Thyroid gland (tissue), 4 donors: ENCODE measurements at regions not wholly inside any gene's neighbourhood (a gene's known extent, or its start where the extent isn't known, plus 50 kb on each side); places are given as distances from the start of the nearest gene placed in this dataset.

Source experiments
- DNase-seq, 2 donors: peaks; one replicate each; pipeline ENCODE4 v3.0.0-alpha.2; 2019
- H3K27ac ChIP-seq, 3 donors: fragments of 200-600 bp; sonication (generic); 1 replicate in 2 of 3; 2 replicates in 1 of 3; pipeline ENCODE4 v1.5.1; 2016 to 2019; ENCODE audit warnings: mild to moderate bottlenecking in 1 of 3, moderate library complexity in 1 of 3
- H3K27me3 ChIP-seq: fragments of 200-600 bp; sonication (generic); one replicate; pipeline ENCODE4 v1.5.1; 2019
- H3K36me3 ChIP-seq, 2 donors: fragments of 200-600 bp; sonication (generic); one replicate each; pipeline ENCODE4 v1.5.1; 2016 to 2019
- H3K4me1 ChIP-seq, 2 donors: fragments of 200-600 bp; sonication (generic); one replicate each; pipeline ENCODE4 v1.5.1; 2017 to 2019
- H3K4me3 ChIP-seq, 3 donors: fragments of 200-600 bp; sonication (generic); replicated peaks in 1 of 3; 1 replicate in 2 of 3; 2 replicates in 1 of 3; pipeline ENCODE4 v1.5.1; 2016; ENCODE audit warnings: mild to moderate bottlenecking in 1 of 3
- H3K9me3 ChIP-seq: fragments of 200-600 bp; sonication (generic); one replicate; pipeline ENCODE4 v1.5.1; 2017
- POLR2A ChIP-seq, 2 donors: fragments of 450-650 bp; IDR thresholded peaks; one replicate each; pipeline ENCODE4 v1.6.1; 2017; ENCODE audit warnings: antibody characterized with exemption in 2 of 2, mild to moderate bottlenecking in 2 of 2, moderate library complexity in 1 of 2
- WGBS, 2 donors: methylation state at CpG; one replicate each; pipeline ENCODE4 v1.1.5; 2017; 5-methylcytosine and 5-hydroxymethylcytosine counted together
- intact Hi-C: fragments of 100-400 bp; cut with DNase I; formaldehyde crosslinking; loops from one replicate; pipeline ENCODE4 v1.15.1; 2023
- TF ChIP-seq, protein P1 (sequence below), 6 experiments: fragments of 200-600 bp in 3 of 6; fragments of 450-650 bp in 3 of 6; sonication (generic) in 3 of 6; IDR thresholded peaks; one replicate each; pipeline ENCODE4 v1.5.1; 2016 to 2019; ENCODE audit warnings: antibody characterized with exemption in 6 of 6, mild to moderate bottlenecking in 2 of 6, inconsistent platforms in 1 of 6, moderate library complexity in 1 of 6

GRCh38 chr22:48891688-48892577, 935.7 kb downstream of the BRD1 start:
- H3K27ac ChIP-seq = no peak overlapping the region
- 70 to 77% methylated on average over 9 of the region's 9 CpGs for WGBS, 2 donors
- H3K27me3 ChIP-seq = no peaks in the 10 kb centered on the region
- H3K4me1 ChIP-seq = no peaks in the 10 kb centered on the region
- intact Hi-C loops = no loop called here
- H3K4me3 ChIP-seq = no peak overlapping the region
- no peaks in the 10 kb centered on the region for H3K9me3 ChIP-seq
- no peak for DNase-seq
- no peaks in the 10 kb centered on the region for H3K36me3 ChIP-seq
- TF ChIP-seq POLR2A (IDR thresholded peaks at IDR 0.05) = no peak
- TF ChIP-seq, protein P1, sequence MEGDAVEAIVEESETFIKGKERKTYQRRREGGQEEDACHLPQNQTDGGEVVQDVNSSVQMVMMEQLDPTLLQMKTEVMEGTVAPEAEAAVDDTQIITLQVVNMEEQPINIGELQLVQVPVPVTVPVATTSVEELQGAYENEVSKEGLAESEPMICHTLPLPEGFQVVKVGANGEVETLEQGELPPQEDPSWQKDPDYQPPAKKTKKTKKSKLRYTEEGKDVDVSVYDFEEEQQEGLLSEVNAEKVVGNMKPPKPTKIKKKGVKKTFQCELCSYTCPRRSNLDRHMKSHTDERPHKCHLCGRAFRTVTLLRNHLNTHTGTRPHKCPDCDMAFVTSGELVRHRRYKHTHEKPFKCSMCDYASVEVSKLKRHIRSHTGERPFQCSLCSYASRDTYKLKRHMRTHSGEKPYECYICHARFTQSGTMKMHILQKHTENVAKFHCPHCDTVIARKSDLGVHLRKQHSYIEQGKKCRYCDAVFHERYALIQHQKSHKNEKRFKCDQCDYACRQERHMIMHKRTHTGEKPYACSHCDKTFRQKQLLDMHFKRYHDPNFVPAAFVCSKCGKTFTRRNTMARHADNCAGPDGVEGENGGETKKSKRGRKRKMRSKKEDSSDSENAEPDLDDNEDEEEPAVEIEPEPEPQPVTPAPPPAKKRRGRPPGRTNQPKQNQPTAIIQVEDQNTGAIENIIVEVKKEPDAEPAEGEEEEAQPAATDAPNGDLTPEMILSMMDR (IDR thresholded peaks at IDR 0.05) = no peak

- DNase-seq = no peak
- Histone ChIP-seq H3K9me3 (no peaks in the 10 kb centered on the region), H3K36me3 (no peaks in the 10 kb centered on the region), H3K4me3 (no peak overlapping the region), H3K27ac (no peak overlapping the region), H3K27me3 (no peaks in the 10 kb centered on the region), H3K4me1 (no peaks in the 10 kb centered on the region)
- no peak for TF ChIP-seq POLR2A (IDR thresholded peaks at IDR 0.05)
- TF ChIP-seq, protein P1 (IDR thresholded peaks at IDR 0.05) = no peak
- WGBS, 2 donors = 84 to 90% methylated on average over 13 to 14 of the region's 14 CpGs
- intact Hi-C loops = no loop called here
These were observed 936.7 kb downstream of the BRD1 start for GRCh38 chr22:48890693-48891554.

DNA sequence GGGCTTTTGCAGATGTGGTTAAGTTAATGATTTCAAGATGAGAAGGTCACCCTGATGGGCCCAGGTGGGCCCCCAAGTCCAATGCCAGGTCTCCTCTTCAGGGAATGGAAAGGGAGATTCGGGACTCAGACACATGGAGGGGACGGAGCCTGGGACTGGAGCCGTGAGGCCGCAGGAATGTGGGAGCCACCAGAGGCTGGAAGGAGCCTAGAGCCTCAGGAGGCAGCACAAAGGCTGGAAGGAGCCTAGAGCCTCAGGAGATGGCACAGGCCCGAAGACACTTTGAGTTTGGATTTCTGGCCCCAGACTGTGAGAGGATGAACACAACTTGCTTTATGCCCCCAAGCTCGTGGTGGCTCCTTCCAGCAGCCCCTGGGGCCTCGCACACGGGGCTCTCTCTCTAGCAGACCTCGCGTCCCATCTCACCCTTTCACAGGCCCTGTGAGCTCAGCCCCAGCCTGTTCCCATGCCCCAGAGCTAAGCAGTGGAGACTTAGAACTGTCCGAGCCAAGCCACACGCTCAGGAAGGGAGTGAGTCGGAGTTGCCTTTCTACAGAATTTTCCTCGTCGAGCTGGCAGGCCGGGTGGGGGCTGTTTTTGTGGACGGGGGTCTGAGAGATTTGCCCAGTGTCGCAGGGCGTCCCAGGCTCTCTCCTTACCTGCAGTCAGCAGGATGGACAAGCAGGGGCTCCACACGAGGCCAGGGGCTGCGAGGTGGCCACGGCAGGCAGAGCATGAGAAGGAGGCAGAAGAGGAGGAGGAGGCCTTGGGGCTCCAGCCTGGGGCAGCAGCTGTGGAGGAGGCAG, 937.6 kb downstream of the BRD1 start:
- H3K27ac ChIP-seq = no peak overlapping the region
- no peaks in the 10 kb centered on the region for H3K9me3 ChIP-seq
- no peak for DNase-seq
- H3K4me1 ChIP-seq = no peaks in the 10 kb centered on the region
- H3K27me3 ChIP-seq = no peaks in the 10 kb centered on the region
- intact Hi-C loops = no loop called here
- no peak overlapping the region for H3K4me3 ChIP-seq
- no peaks in the 10 kb centered on the region for H3K36me3 ChIP-seq
- WGBS, 2 donors = 78 to 82% methylated on average over 22 of the region's 22 CpGs
- TF ChIP-seq, protein P1 (IDR thresholded peaks at IDR 0.05) = no peak
- TF ChIP-seq POLR2A (IDR thresholded peaks at IDR 0.05) = no peak

DNA sequence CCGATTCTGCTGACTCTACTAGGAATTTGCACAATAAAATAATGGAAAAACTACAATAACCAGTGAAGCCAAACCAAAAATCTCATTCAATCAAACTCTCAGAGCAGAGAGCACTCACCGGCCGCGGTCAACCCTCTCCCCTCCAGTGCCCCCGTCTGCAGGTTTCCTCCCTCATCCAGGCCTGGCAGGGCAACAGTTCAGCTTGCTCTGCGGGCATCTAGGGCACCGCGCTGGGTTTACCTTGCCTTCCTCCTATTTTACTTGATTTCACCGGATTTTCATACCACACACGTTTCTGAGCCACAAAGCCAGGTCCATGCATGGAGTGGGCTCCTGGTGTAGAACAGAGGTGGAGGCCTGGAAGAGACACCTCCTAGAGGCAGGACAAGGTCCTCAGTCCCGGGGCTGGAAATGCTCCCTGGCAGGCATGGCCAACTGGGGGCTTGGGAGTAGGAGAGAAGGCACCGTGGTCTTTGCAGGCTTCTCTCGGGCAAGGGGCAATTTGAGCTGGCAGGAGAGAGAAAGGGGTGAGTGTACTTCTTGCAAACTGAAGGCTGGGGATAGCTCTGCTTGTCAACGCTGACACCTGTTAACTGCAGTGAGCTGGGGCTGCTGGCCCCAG, 938.4 kb downstream of the BRD1 start:
- no peak for DNase-seq

More for the DNA sequence above, 938.4 kb downstream of the BRD1 start:
- intact Hi-C loops = no loop called here
- Histone ChIP-seq H3K4me1 (no peaks in the 10 kb centered on the region), H3K4me3 (no peak overlapping the region), H3K9me3 (no peaks in the 10 kb centered on the region), H3K27me3 (no peaks in the 10 kb centered on the region), H3K36me3 (no peaks in the 10 kb centered on the region), H3K27ac (no peak overlapping the region)
- 40 to 52% methylated on average over 14 of the region's 14 CpGs for WGBS, 2 donors
- no peak for TF ChIP-seq POLR2A (IDR thresholded peaks at IDR 0.05)
- TF ChIP-seq, protein P1 (IDR thresholded peaks at IDR 0.05) = no peak
